H9 (cell line): ENCODE measurements at regions not wholly inside any gene's neighbourhood (a gene's known extent, or its start where the extent isn't known, plus 50 kb on each side); places are given as distances from the start of the nearest gene placed in this dataset.

Experiments
- DNase-seq: peaks from one replicate; pipeline ENCODE4 v3.0.0-alpha.2; 2017
- H2AFZ ChIP-seq: one replicate; pipeline ENCODE4 v1.6.1; 2013; ENCODE audit warnings: mild to moderate bottlenecking, low read length, control low read depth, moderate library complexity
- H2AK5ac ChIP-seq: 2 replicates; pipeline ENCODE4 v1.6.1; 2013; ENCODE audit warnings: low read length, control low read depth, mixed read lengths; ENCODE audit not compliant: insufficient read length
- H2BK120ac ChIP-seq: one replicate; pipeline ENCODE4 v1.6.1; 2013; ENCODE audit warnings: low read depth, mild to moderate bottlenecking, low read length, control low read depth, inconsistent platforms; ENCODE audit not compliant: poor library complexity, severe bottlenecking
- H2BK12ac ChIP-seq: 2 replicates; pipeline ENCODE4 v1.6.1; 2013; ENCODE audit warnings: low read length, control low read depth, mixed read lengths, low read depth; ENCODE audit not compliant: insufficient read length
- H2BK15ac ChIP-seq: 2 replicates; pipeline ENCODE4 v1.6.1; 2013; ENCODE audit warnings: low read depth, low read length, control low read depth
- H2BK20ac ChIP-seq: one replicate; pipeline ENCODE4 v1.6.1; 2013; ENCODE audit warnings: low read depth, mild to moderate bottlenecking, low read length, control low read depth, inconsistent platforms; ENCODE audit not compliant: poor library complexity, severe bottlenecking
- H2BK5ac ChIP-seq: 2 replicates; pipeline ENCODE4 v1.6.1; 2013; ENCODE audit warnings: low read length, control low read depth, mixed read lengths; ENCODE audit not compliant: insufficient read length
- H3K14ac ChIP-seq: 2 replicates; pipeline ENCODE4 v1.6.1; 2013; ENCODE audit warnings: low read length, control low read depth; ENCODE audit not compliant: insufficient read depth
- H3K18ac ChIP-seq: 2 replicates; pipeline ENCODE4 v1.6.1; 2013; ENCODE audit warnings: low read depth, mild to moderate bottlenecking, mixed read lengths, low read length, control low read depth; ENCODE audit not compliant: insufficient read length
- H3K23ac ChIP-seq: 2 replicates; pipeline ENCODE4 v1.6.1; 2013; ENCODE audit warnings: low read length, control low read depth, mixed read lengths, low read depth; ENCODE audit not compliant: insufficient read length
- H3K23me2 ChIP-seq: 2 replicates; pipeline ENCODE4 v1.6.1; 2013; ENCODE audit warnings: low read depth, mild to moderate bottlenecking, mixed read lengths, low read length, control low read depth; ENCODE audit not compliant: insufficient read length, poor library complexity, severe bottlenecking
- H3K27ac ChIP-seq: 2 replicates; pipeline ENCODE4 v1.5.1; 2013; ENCODE audit warnings: low read length, control low read depth, mixed read lengths, low read depth; ENCODE audit not compliant: insufficient read length
- H3K27me3 ChIP-seq: 2 replicates; pipeline ENCODE4 v1.6.1; 2013; ENCODE audit warnings: low read length, control low read depth, inconsistent platforms; ENCODE audit not compliant: insufficient read depth
- H3K4ac ChIP-seq: 2 replicates; pipeline ENCODE4 v1.6.1; 2013; ENCODE audit warnings: low read depth, mild to moderate bottlenecking, control low read depth, inconsistent platforms, low read length, moderate library complexity
- H3K4me1 ChIP-seq: 2 replicates; pipeline ENCODE4 v1.6.1; 2013; ENCODE audit warnings: low read length, control low read depth, inconsistent platforms; ENCODE audit not compliant: insufficient read depth
- H3K4me2 ChIP-seq: 2 replicates; pipeline ENCODE4 v1.6.1; 2013; ENCODE audit warnings: low read length, control low read depth, mixed read lengths; ENCODE audit not compliant: insufficient read length, insufficient read depth
- H3K56ac ChIP-seq: 2 replicates; pipeline ENCODE4 v1.6.1; 2013; ENCODE audit warnings: low read depth, mild to moderate bottlenecking, mixed read lengths, low read length, control low read depth; ENCODE audit not compliant: insufficient read length
- H3K79me1 ChIP-seq: 2 replicates; pipeline ENCODE4 v1.6.1; 2013; ENCODE audit warnings: low read depth, mild to moderate bottlenecking, moderate library complexity, low read length, control low read depth, inconsistent platforms; ENCODE audit not compliant: insufficient read depth, poor library complexity, severe bottlenecking
- H3K79me2 ChIP-seq: 2 replicates; pipeline ENCODE4 v1.6.1; 2013; ENCODE audit warnings: low read length, control low read depth, inconsistent platforms; ENCODE audit not compliant: insufficient read depth
- H3K9ac ChIP-seq: 2 replicates; pipeline ENCODE4 v1.6.1; 2013; ENCODE audit warnings: low read length, control low read depth, mixed read lengths; ENCODE audit not compliant: insufficient read length; ENCODE audit errors: extremely low read depth
- H3K9me3 ChIP-seq: one replicate; pipeline ENCODE4 v1.6.1; 2013; ENCODE audit warnings: low read depth, low read length, inconsistent platforms; ENCODE audit not compliant: control insufficient read depth
- H3T11ph ChIP-seq: one replicate; pipeline ENCODE4 v1.6.1; 2013; ENCODE audit warnings: mild to moderate bottlenecking, low read length, control low read depth, inconsistent platforms
- H4K20me1 ChIP-seq: one replicate; pipeline ENCODE4 v1.6.1; 2013; ENCODE audit not compliant: control insufficient read depth, insufficient read length, insufficient read depth
- H4K5ac ChIP-seq: 2 replicates; pipeline ENCODE4 v1.6.1; 2013; ENCODE audit warnings: low read depth, mild to moderate bottlenecking, mixed read lengths, low read length, control low read depth; ENCODE audit not compliant: insufficient read length
- H4K8ac ChIP-seq: replicated peaks from 2 replicates; pipeline ENCODE4 v1.6.1; 2013; ENCODE audit warnings: low read length, control low read depth, mixed read lengths, low read depth; ENCODE audit not compliant: insufficient read length
- H4K91ac ChIP-seq: 2 replicates; pipeline ENCODE4 v1.6.1; 2013; ENCODE audit warnings: low read depth, mild to moderate bottlenecking, moderate library complexity, mixed read lengths, low read length, control low read depth; ENCODE audit not compliant: insufficient read length
- H3K27ac Mint-ChIP-seq, 3 experiments: 2 replicates in 2 of 3; 3 replicates in 1 of 3; pipeline ENCODE4 v1.8.0; 2020 to 2021; ENCODE audit warnings: mixed read lengths in 3 of 3, mild to moderate bottlenecking in 1 of 3, moderate library complexity in 1 of 3
- H3K27me3 Mint-ChIP-seq: 2 replicates; pipeline ENCODE4 v1.8.0; 2021; ENCODE audit warnings: low read depth, mild to moderate bottlenecking, moderate library complexity, mixed read lengths
- H3K36me3 Mint-ChIP-seq, 3 experiments: 2 replicates in 2 of 3; 3 replicates in 1 of 3; pipeline ENCODE4 v1.8.0; 2020 to 2021; ENCODE audit warnings: low read depth in 3 of 3, mixed read lengths in 3 of 3; ENCODE audit not compliant: insufficient read depth in 1 of 3
- H3K4me1 Mint-ChIP-seq, 2 experiments: 2 replicates each; pipeline ENCODE4 v1.8.0; 2020; ENCODE audit warnings: mixed read lengths in 2 of 2
- H3K4me3 Mint-ChIP-seq, 2 experiments: 2 replicates in 1 of 2; 3 replicates in 1 of 2; pipeline ENCODE4 v1.8.0; 2020 to 2021; ENCODE audit warnings: mild to moderate bottlenecking in 2 of 2, mixed read lengths in 2 of 2, moderate library complexity in 1 of 2
- H3K9me3 Mint-ChIP-seq, 2 experiments: 2 replicates in 1 of 2; 3 replicates in 1 of 2; pipeline ENCODE4 v1.8.0; 2020; ENCODE audit warnings: mild to moderate bottlenecking in 2 of 2, mixed read lengths in 2 of 2, moderate library complexity in 1 of 2
- TF ChIP-seq, protein P1 (sequence below): fragments of 200-600 bp; sonication (generic); conservative IDR thresholded peaks from 3 replicates; pipeline ENCODE4 v1.8.0; 2021; ENCODE audit warnings: antibody characterized with exemption, mild to moderate bottlenecking

DNA sequence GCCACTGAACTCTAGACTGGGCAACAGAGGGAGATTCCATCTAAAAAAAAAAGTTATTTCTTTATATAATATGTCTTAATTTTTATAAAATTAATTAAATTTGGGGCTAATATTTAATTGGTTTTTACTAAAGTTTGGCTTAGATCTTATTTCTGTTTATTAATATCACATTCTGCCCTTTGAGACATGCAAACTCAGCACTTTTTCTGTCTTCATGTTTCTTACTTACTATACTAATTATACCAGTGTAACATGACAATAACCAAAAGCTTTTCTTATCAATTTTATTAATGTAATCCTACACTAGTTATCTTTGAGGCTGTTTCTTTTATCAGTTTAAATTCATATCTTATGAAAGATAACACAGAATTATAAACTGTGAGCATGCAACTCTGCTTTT lies 475.9 kb upstream of the GRID2 start:
- Histone ChIP-seq H4K8ac (no peak overlapping the region), H2BK20ac (no peak overlapping the region), H3K18ac (no peak overlapping the region), H3K79me1 (no peaks in the 10 kb centered on the region), H4K91ac (no peak overlapping the region), H2BK12ac (no peak overlapping the region), H2BK5ac (no peak overlapping the region), H3K23me2 (no peaks in the 10 kb centered on the region), H3K23ac (no peak overlapping the region), H3K9me3 (no peaks in the 10 kb centered on the region), H4K20me1 (no peaks in the 10 kb centered on the region), H2BK120ac (no peak overlapping the region), H3K27me3 (no peaks in the 10 kb centered on the region), H3T11ph (no peak overlapping the region), H3K4me1 (no peaks in the 10 kb centered on the region), H3K14ac (no peak overlapping the region), H4K5ac (no peak overlapping the region), H3K27ac (no peak overlapping the region), H3K4me2 (no peak overlapping the region), H2AK5ac (no peak overlapping the region), H3K79me2 (no peaks in the 10 kb centered on the region), H3K9ac (no peak overlapping the region), H2BK15ac (no peak overlapping the region), H3K56ac (no peak overlapping the region), H3K4ac (no peak overlapping the region), H2AFZ (no peak overlapping the region)
- Mint-ChIP-seq H3K27me3 (no peaks in the 10 kb centered on the region; the same call in 1 of the 2 replicates), H3K4me1 (peaks cover 0 to 4% of the 10 kb centered on the region in 2 experiments; a peak in 2 of 4 replicates), H3K4me3 (no peak overlapping the region), H3K27ac (no peak overlapping the region), H3K9me3 (peaks cover 16 to 22% of the 10 kb centered on the region in 2 experiments), H3K36me3 (peaks cover 0 to 18% (median 8%) of the 10 kb centered on the region in 3 experiments; a peak in 4 of 7 replicates)
- no peak for DNase-seq
- TF ChIP-seq, protein P1, sequence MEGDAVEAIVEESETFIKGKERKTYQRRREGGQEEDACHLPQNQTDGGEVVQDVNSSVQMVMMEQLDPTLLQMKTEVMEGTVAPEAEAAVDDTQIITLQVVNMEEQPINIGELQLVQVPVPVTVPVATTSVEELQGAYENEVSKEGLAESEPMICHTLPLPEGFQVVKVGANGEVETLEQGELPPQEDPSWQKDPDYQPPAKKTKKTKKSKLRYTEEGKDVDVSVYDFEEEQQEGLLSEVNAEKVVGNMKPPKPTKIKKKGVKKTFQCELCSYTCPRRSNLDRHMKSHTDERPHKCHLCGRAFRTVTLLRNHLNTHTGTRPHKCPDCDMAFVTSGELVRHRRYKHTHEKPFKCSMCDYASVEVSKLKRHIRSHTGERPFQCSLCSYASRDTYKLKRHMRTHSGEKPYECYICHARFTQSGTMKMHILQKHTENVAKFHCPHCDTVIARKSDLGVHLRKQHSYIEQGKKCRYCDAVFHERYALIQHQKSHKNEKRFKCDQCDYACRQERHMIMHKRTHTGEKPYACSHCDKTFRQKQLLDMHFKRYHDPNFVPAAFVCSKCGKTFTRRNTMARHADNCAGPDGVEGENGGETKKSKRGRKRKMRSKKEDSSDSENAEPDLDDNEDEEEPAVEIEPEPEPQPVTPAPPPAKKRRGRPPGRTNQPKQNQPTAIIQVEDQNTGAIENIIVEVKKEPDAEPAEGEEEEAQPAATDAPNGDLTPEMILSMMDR, result no peak
